ENCODE measurements at regions not wholly inside any gene's neighbourhood (a gene's known extent, or its start where the extent isn't known, plus 50 kb on each side); places are given as distances from the start of the nearest gene placed in this dataset.

- no peak for DNase-seq
Measured at GRCh38 chr4:123545667-123546572, 149.3 kb downstream of the SPRY1 start.

DNA sequence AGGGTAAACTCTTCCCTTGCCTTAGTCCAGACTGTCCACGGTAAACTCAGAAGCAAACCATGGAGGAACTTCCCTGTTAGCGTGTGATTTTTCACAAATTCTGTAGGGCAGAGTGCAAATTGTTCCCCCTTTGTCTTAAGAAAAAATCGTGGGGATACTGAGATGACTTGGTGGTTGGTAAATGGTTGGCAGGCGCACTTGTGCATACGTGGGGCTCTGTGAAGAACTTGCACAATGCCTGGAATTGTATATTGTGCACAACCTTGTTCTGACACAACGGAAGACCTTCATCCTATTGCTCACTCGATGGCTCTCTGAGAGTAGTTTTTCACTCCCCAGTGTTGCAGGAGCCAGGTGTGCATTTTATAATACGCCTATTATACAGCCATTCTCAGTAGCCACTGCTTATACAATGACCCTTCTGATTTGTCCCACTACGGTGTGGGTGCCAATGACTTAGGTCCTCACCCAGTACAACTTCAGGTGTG, 150.0 kb downstream of the SPRY1 start:
- no peak for DNase-seq

- DNase-seq = no peak
Measured at GRCh38 chr4:123547216-123548165, 150.9 kb downstream of the SPRY1 start.

GRCh38 chr4:123553279-123553678, 156.7 kb downstream of the SPRY1 start:
- peak; percentile 68 to 81 for DNase-seq

DNA sequence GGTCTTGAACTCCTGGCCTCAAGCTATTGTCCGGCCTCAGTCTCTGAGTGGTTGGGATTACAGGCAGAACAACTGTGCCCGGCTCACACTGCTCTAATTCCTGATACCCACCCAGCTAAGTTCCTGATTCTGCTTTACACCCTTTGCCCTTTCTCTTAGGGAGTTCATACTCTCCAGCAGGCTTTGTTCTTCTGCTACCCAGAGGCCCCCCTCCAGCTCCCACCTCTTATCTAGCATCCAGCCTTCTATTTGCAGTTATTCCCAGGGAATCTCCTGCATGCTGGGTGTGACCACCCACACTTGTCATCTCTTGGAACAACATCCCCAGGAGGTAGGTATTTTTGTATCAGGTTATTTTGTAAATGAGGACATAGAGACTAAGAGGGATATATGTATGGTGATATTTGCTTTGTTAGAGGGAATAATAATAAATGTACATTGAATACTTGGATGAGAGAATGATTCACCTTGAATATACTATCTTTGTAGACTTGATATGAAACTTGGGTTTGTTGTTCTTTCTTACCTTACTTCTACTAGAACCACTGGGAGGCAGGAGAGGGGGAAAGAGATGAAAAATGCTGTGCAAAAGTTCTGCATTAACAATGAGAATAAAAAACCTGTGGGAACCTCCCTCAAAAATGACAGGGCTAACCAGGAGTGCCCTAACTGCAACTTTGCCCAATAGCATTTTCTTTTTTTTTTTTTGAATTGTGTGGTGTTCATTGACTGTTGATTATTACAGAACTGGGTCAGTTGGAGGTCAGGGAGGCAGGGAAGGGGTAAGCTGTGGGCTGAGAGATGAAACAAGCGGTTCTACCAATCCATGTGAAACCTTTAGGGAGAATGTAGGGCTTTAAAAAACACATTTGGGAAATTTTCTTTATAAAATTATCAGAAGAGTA, 157.4 kb downstream of the SPRY1 start:
- peak; percentile 11 to 33 for DNase-seq

DNA sequence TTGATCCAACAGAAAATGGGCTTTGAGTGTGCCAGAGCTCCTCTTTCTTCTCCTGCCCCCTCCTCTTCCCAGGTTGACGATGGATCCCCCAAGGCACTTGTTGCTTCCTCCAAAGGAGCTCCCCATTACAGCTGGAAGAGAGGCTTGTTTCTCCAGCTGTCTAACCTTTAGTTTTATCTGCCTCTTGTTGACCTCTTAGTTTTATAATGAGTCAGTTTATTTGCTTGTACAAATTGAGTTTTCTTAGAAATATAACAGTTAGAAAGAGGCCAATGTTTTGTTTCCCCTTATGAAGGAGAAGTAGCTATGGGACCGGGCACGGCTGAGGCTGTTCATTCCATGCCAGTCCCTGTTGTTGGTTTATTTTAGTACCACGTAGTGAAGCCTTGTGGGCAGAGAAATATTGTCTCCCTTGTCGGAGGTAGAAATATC, 158.2 kb downstream of the SPRY1 start:
- DNase-seq = peak; percentile 29 to 58

- peak; percentile 74 to 75 for DNase-seq
Measured at GRCh38 chr4:123555233-123555806, 158.7 kb downstream of the SPRY1 start.

DNA sequence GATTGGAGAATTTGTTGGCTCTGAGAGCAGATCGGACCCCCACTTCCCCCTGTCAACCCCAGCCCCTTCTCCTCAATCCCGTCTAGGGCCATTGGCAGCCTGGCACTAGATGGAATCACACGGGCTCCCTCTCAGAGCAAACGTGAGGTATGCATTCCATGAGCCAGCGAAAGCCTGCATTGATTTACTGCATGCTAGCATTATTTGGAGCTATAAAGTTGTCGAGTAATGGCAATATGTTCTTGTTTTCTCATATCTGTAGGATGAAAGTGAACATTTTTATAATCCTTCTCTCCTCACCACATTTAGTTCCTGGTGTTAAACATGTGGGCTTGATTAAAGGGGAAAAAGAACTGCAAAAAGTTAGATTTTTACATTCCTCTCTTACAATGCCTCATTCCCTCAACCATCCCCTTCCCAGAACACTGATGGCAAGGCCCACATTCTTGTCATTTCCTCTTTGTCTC, 159.2 kb downstream of the SPRY1 start:
- no peak for DNase-seq

- DNase-seq = peak; percentile 8 to 16
Measured at GRCh38 chr4:123556526-123556925, 159.9 kb downstream of the SPRY1 start.

GRCh38 chr4:123557857-123558536, 161.4 kb downstream of the SPRY1 start:
- no peak for DNase-seq

DNA sequence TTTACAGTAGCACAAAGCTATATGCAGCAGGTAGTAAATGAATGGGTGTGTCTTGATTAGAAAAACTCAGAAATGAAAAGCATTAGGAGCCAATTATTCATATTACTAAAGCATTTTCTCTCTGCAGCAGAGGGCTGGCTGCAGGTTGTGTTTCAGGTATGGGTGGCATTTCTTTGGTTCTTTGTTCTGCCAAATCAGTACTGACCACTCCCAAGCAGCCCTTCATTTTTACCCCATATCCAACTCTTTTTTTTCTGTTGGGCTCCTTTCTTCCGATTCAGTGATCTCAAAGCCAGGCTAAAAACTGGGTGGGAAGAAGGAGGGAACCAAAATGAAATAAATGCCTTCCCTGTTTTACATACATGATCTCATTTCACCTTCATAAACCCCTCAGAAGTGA, 162.3 kb downstream of the SPRY1 start:
- no peak for DNase-seq

GRCh38 chr4:123559955-123560871, 163.6 kb downstream of the SPRY1 start:
- DNase-seq = no peak

GRCh38 chr4:123561525-123561924, 164.9 kb downstream of the SPRY1 start:
- DNase-seq = no peak

DNA sequence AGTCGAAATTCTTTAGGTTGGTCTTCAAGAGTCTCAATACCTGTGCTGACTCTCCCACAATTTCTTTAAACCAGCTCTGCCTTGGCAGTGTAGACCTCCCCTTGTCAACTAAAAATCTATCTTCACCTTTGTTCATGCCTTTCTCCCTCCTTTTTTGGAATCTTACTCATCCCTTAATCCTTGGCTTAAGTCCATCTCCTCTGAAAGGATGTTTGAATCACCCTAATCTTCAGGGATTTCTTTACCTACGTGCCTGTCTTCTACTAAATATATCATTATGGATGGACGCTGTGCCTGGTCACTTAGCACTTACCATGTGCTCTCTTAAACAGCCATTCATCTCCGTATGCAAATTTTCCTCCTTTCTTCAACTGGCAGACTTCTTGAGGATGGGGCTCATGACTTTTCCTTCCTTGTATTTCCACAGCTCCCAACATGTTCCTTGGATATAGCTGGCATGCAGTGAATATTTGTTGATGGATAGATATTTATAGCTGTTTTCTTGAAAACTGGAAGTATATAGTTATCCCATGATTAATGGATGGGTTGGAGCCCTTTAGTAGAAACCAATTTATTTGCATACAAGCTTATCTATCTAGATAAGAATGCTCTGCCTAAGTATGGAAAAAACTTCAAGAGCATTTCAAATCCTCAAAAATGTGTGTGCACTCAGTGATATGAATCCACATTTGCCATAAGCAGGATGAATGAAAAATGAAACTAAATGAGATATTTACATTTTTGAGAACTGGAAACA, 166.6 kb downstream of the SPRY1 start:
- no peak for DNase-seq

DNA sequence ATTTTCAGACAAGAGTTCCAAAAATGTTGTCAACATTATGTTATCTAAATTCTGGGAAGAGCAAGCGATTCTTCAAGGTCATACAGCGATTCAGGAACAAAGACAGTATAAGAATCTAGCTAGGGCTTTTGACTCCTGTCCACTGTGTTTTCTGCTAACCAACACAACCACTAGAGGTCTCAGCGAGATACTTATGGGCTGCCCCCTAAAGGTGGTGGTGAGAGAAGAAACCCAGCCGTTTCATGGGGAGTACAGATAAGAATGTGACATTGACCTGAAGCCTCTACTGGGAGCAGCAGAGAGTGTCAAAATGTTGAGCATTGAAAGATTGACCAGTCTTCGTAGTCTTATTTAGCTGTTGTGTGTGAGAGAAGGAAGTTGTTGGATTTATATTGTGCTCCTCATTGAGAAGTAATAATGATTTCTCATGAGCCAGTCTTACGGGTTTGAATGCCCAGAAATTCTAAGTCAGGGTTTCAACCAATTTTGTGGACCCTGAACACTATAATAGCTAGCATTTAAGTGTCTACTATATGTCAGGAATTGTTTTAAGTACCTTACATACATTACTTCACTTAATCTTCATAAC, 168.3 kb downstream of the SPRY1 start:
- DNase-seq = peak; percentile 93 to 94

GRCh38 chr4:123568936-123569335, 172.3 kb downstream of the SPRY1 start:
- no peak for DNase-seq

GRCh38 chr4:123569541-123569940, 172.9 kb downstream of the SPRY1 start:
- DNase-seq = no peak

DNA sequence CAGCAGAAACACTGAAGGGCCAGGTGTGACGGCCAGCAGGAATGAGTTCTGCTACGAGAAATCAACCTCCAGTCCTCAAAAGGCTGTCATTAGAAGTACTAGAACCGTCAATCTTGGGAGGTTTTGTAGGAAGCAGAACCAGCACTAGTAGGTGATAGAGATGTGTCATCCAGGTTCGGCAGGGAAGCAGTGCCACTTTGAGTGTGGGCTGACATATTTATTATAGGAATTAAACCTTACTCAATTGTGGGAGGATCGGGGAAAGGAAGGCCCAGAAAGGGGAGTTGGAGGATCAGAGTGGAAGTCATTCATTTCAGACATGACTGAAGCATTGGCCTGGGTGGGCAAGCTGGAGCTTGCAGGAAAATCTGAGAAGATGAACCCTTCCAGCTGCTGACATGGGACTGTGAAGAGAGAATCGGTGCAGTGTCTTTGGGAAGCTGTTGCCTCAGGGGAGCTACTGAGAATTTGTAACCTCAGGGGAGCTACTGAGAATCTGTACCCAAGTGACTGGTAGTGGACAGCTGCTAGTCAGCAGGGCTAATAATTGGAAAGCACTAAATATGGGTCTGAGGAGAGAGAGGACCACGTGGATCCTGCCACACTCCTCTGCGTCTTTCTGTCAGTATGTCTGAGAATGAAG, 177.4 kb downstream of the SPRY1 start:
- DNase-seq = no peak

Measured in Kasumi-1 (cell line).